ENCODE measurements at regions not wholly inside any gene's neighbourhood (a gene's known extent, or its start where the extent isn't known, plus 50 kb on each side); places are given as distances from the start of the nearest gene placed in this dataset.

DNA sequence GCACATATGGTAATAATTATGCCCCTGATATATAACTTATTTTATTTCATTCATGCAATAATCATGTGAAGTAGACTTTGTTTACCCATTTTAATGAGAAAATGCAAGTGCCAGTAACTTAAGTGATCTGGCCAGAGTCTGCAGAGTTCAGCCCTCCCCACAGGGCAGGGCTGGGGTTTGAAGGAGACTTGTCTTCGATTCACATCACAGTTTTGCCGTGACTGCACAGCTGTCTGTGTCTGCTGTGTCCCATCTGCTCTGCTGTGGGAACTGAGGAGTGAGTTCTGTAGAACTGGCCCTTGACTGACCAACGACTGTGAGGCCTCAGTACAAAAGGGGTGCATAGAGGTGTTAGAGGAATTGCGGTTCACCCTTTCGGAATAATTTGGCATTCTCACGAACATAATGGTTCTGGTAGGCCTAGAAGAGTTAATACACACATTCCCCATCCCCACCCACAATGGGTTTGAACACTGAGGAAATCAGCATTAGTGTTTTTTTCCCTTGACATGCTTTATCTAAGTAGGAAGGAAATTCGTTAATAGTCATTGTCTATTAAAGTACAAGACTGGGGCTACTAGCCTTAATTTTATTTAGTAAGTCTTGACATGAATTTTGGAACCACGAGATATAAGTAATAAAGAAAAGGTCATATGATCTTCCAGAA lies 113.6 kb upstream of the MON1B start:
- no peak for DNase-seq (ENCODE audit: low read depth)
- no peak for TF ChIP-seq POLR2A (IDR thresholded peaks at IDR 0.05; ENCODE audit: extremely low read depth, insufficient read length)
- TF ChIP-seq MYC (IDR thresholded peaks at IDR 0.05; ENCODE audit: low read depth, low read length) = no peak
- TF ChIP-seq, protein P1, sequence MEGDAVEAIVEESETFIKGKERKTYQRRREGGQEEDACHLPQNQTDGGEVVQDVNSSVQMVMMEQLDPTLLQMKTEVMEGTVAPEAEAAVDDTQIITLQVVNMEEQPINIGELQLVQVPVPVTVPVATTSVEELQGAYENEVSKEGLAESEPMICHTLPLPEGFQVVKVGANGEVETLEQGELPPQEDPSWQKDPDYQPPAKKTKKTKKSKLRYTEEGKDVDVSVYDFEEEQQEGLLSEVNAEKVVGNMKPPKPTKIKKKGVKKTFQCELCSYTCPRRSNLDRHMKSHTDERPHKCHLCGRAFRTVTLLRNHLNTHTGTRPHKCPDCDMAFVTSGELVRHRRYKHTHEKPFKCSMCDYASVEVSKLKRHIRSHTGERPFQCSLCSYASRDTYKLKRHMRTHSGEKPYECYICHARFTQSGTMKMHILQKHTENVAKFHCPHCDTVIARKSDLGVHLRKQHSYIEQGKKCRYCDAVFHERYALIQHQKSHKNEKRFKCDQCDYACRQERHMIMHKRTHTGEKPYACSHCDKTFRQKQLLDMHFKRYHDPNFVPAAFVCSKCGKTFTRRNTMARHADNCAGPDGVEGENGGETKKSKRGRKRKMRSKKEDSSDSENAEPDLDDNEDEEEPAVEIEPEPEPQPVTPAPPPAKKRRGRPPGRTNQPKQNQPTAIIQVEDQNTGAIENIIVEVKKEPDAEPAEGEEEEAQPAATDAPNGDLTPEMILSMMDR (IDR thresholded peaks at IDR 0.05; ENCODE audit: low read depth, low read length) = no peak
- TF ChIP-seq, protein P2, sequence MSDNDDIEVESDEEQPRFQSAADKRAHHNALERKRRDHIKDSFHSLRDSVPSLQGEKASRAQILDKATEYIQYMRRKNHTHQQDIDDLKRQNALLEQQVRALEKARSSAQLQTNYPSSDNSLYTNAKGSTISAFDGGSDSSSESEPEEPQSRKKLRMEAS (IDR thresholded peaks at IDR 0.05; ENCODE audit: low read depth, low read length) = no peak
- H3K4me3 ChIP-seq (ENCODE audit: low read depth, low read length) = no peak overlapping the region

DNA sequence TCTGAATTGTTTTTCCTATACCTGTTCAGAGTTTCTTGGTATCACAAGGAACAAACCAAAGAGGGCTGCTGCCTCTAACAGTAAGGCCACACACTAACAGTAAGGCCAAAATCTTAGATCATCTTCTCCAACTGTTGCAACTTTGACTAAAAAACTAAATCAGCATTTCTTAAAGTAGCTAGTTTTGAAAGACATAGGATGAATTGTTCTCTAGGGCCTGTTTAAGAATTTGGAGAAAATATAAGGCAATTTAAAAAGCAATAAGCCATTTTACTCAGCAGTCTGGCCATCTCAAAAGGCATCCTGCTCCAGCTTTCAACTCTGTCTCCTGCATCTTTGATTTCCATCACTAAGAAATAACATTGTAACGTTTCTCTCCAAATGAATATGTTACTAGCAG lies 105.0 kb upstream of the MON1B start:
- TF ChIP-seq, protein P2 (IDR thresholded peaks at IDR 0.05; ENCODE audit: low read depth, low read length) = no peak
- TF ChIP-seq, protein P1 (IDR thresholded peaks at IDR 0.05; ENCODE audit: low read depth, low read length) = no peak
- TF ChIP-seq MYC (IDR thresholded peaks at IDR 0.05; ENCODE audit: low read depth, low read length) (no peak), POLR2A (IDR thresholded peaks at IDR 0.05; ENCODE audit: extremely low read depth, insufficient read length) (no peak)
- DNase-seq (ENCODE audit: low read depth) = no peak
- no peak overlapping the region for H3K4me3 ChIP-seq (ENCODE audit: low read depth, low read length)

DNA sequence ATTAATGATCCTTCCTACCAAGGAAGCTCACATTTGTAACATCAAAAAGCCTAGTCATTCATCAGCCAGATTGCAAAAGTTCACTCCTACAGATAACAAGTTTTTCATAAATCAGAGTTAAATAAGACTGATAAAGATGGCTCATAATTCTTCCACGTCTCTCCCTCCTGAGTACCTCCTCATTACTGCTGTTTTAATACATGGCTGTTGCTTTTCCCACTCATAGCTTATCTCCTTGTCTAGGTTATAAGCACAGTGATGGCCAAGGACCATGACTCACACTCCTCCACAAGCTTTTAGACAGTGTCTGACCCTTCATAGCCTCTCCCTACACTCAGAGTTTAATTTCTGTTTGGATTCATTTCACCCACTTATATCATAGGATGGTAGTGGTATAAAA lies 100.9 kb upstream of the MON1B start:
- no peak for DNase-seq (ENCODE audit: low read depth)
- TF ChIP-seq, protein P1 (IDR thresholded peaks at IDR 0.05; ENCODE audit: low read depth, low read length) = no peak
- TF ChIP-seq POLR2A (IDR thresholded peaks at IDR 0.05; ENCODE audit: extremely low read depth, insufficient read length) = no peak
- TF ChIP-seq, protein P2 (IDR thresholded peaks at IDR 0.05; ENCODE audit: low read depth, low read length) = no peak
- no peak overlapping the region for H3K4me3 ChIP-seq (ENCODE audit: low read depth, low read length)

DNA sequence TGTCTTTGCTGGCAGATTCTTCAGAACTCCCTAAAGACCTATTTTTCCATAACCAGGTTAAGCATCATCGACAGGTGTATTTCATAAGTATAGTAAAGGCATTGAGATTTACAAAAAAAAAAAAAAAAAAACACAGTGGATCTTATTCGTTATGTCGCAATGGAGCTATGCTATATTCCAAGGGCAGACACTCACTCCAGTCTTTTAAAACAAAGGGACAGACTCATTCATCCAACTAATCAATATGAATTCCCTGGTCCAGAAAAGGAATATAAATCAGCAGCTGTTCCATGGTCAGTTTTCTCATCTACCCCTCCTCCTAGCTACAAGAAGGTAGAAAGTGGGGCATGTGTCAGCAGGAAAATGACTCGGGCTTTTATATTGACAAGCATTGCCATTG lies 97.7 kb upstream of the MON1B start:
- TF ChIP-seq, protein P2 (IDR thresholded peaks at IDR 0.05; ENCODE audit: low read depth, low read length) = no peak
- TF ChIP-seq, protein P1 (IDR thresholded peaks at IDR 0.05; ENCODE audit: low read depth, low read length) = no peak
- TF ChIP-seq MYC (IDR thresholded peaks at IDR 0.05; ENCODE audit: low read depth, low read length) (no peak), POLR2A (IDR thresholded peaks at IDR 0.05; ENCODE audit: extremely low read depth, insufficient read length) (no peak)

DNA sequence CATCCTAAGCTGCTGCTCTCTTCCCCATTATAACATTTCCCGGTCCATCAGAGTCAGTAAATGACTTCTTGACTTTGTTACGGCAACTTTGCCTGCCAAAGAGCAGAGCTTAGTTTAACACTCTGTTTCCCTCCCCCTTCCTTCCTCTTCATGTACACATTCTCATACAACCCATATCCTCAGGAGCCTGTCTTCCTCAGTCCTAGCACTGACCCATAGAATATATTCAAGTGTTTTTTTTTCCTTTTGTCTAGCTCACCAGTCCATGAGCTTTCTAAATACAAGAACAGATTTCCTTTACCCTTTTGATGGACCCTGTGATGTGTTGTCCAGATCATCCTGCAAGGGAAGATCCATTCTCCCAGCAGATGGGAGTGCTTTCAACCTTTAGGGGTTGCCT lies 97.0 kb upstream of the MON1B start:
- DNase-seq (ENCODE audit: low read depth) = no peak
- no peak overlapping the region for H3K4me3 ChIP-seq (ENCODE audit: low read depth, low read length)

More for the DNA sequence above, 97.7 kb upstream of the MON1B start:
- DNase-seq (ENCODE audit: low read depth) = no peak
- no peak overlapping the region for H3K4me3 ChIP-seq (ENCODE audit: low read depth, low read length)

More for the DNA sequence above, 97.0 kb upstream of the MON1B start:
- TF ChIP-seq, protein P2 (IDR thresholded peaks at IDR 0.05; ENCODE audit: low read depth, low read length) = no peak
- TF ChIP-seq, protein P1 (IDR thresholded peaks at IDR 0.05; ENCODE audit: low read depth, low read length) = no peak
- TF ChIP-seq MYC (IDR thresholded peaks at IDR 0.05; ENCODE audit: low read depth, low read length) (no peak), POLR2A (IDR thresholded peaks at IDR 0.05; ENCODE audit: extremely low read depth, insufficient read length) (no peak)
